ENCODE measurements at regions not wholly inside any gene's neighbourhood (a gene's known extent, or its start where the extent isn't known, plus 50 kb on each side); places are given as distances from the start of the nearest gene placed in this dataset.
"Not testable (repeated sequence)": the region's sequence is repeated elsewhere in the genome, so short reads cannot be mapped to it uniquely, and the experiment has no call there.

DNA sequence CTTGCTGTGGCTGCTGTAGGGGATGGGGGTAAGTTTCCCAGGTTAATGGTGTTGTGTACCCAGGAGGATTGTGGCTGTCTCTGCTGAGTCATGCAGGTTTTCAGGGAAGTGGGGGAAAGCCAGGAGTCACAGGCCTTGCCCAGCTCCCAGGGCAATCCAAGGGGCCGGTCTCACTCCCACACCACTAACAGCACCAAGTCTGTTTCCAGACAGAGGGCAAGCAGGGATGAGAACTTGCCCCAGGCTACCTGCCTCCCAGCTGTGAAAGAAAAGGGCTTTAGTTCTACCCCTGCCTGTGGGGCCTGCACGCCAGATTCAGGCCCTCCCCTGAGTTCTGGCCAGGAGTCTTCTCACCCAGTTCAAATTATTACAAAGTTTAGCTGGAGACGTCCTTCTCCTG, 579.8 kb upstream of the ST8SIA4 start:
- Mint-ChIP-seq H3K9me3 (no peaks in the 10 kb centered on the region), H3K4me1 (ENCODE audit: low read depth) (no peaks in the 10 kb centered on the region), H3K27ac (no peak overlapping the region), H3K36me3 (no peaks in the 10 kb centered on the region), H3K4me3 (no peak overlapping the region), H3K27me3 (no peaks in the 10 kb centered on the region)
- intact Hi-C loops (cut with micrococcal nuclease): no loop called here
- DNase-seq: no peak
- ChIA-PET POLR2A (no interaction called here), CTCF (no interaction called here)

DNA sequence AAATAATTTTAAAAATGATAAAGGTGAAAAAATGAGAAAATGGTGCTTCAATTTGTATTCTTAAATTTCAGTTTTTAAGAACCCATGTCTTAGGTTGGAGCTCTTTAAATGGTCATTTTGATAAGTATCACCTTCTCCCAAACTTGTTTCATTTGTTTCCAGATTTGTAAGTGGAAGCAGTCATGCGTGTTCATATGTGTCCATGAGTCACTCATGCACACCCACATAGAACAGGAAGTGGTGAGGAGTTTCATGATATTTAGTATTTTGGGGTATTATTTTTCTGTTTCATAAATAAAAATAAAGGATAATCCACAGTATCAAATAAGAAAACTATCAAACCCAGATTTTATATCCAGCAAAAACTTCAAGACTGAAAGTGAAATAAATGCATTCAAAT, 570.4 kb upstream of the ST8SIA4 start:
- H3K27me3 Mint-ChIP-seq: no peaks in the 10 kb centered on the region

DNA sequence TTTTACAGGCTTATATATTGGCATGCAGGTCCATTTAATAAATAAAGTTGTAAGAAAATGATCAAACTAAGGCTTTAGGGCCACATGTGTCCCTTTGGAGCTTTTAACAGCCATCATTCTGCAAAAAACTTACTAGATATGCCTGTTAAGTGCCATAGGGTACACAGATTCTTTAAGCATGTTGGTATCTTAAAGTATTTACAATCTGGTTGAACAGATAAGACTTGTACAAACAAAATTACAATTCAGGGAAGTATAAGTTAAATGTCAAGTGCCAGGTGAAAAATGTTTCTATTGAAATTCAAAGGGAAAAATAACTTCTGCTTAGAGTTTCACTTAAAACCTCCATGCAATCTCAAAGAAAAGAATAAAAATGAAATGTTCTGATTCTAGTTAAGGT, 558.4 kb upstream of the ST8SIA4 start:
- H3K36me3 Mint-ChIP-seq: no peaks in the 10 kb centered on the region

More for the DNA sequence above, 570.4 kb upstream of the ST8SIA4 start:
- H3K4me3 Mint-ChIP-seq: no peak overlapping the region
- CTCF ChIA-PET: no interaction called here
- no peak overlapping the region for H3K27ac Mint-ChIP-seq
- no peaks in the 10 kb centered on the region for H3K36me3 Mint-ChIP-seq
- intact Hi-C loops (cut with micrococcal nuclease): no loop called here
- no peak for DNase-seq
- H3K9me3 Mint-ChIP-seq: no peaks in the 10 kb centered on the region
- POLR2A ChIA-PET: no interaction called here
- no peaks in the 10 kb centered on the region for H3K4me1 Mint-ChIP-seq (ENCODE audit: low read depth)

GRCh38 chr5:101458587-101458986, 555.5 kb upstream of the ST8SIA4 start:
- Mint-ChIP-seq H3K4me3 (no peak overlapping the region), H3K27ac (no peak overlapping the region), H3K36me3 (no peaks in the 10 kb centered on the region), H3K27me3 (no peaks in the 10 kb centered on the region), H3K4me1 (ENCODE audit: low read depth) (no peaks in the 10 kb centered on the region), H3K9me3 (no peaks in the 10 kb centered on the region)
- intact Hi-C loops (cut with micrococcal nuclease): no loop called here
- no peak for DNase-seq
- ChIA-PET POLR2A (no interaction called here), CTCF (no interaction called here)

More for the DNA sequence above, 558.4 kb upstream of the ST8SIA4 start:
- Mint-ChIP-seq H3K27ac (no peak overlapping the region), H3K4me3 (no peak overlapping the region), H3K9me3 (no peaks in the 10 kb centered on the region), H3K27me3 (no peaks in the 10 kb centered on the region), H3K4me1 (ENCODE audit: low read depth) (no peaks in the 10 kb centered on the region)
- no peak for DNase-seq
- ChIA-PET POLR2A (no interaction called here), CTCF (no interaction called here)
- intact Hi-C loops (cut with micrococcal nuclease): no loop called here

GRCh38 chr5:101455851-101456250, 552.8 kb upstream of the ST8SIA4 start:
- no peak overlapping the region for H3K27ac Mint-ChIP-seq
- ChIA-PET POLR2A (no interaction called here), CTCF (no interaction called here)
- H3K36me3 Mint-ChIP-seq: no peaks in the 10 kb centered on the region
- no peak for DNase-seq
- intact Hi-C loops (cut with micrococcal nuclease): no loop called here
- no peaks in the 10 kb centered on the region for H3K27me3 Mint-ChIP-seq
- no peak overlapping the region for H3K4me3 Mint-ChIP-seq
- H3K9me3 Mint-ChIP-seq: no peaks in the 10 kb centered on the region
- H3K4me1 Mint-ChIP-seq (ENCODE audit: low read depth): no peaks in the 10 kb centered on the region

DNA sequence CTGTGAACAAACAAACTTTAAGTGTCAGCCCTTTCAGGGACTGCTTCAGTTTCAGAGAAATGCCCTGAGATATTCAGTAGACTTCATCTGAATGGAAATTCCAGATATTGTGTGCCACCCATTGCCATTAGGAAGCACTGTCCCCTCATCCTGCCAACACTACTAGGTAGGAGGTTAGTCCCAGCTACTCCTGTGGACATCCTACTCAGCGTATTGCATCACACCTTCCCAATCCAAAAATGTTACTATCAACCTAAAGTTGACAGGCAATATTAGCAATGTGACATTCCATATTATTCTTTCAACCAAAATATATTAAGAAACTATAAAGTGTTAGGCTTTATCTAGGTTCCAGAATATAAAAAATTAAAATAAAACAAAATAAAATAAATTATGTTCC, 552.0 kb upstream of the ST8SIA4 start:
- Mint-ChIP-seq H3K9me3 (no peaks in the 10 kb centered on the region), H3K4me1 (ENCODE audit: low read depth) (no peaks in the 10 kb centered on the region), H3K4me3 (no peak overlapping the region), H3K27ac (no peak overlapping the region), H3K27me3 (no peaks in the 10 kb centered on the region), H3K36me3 (no peaks in the 10 kb centered on the region)
- ChIA-PET CTCF (no interaction called here), POLR2A (no interaction called here)
- no peak for DNase-seq
- intact Hi-C loops (cut with micrococcal nuclease): no loop called here

DNA sequence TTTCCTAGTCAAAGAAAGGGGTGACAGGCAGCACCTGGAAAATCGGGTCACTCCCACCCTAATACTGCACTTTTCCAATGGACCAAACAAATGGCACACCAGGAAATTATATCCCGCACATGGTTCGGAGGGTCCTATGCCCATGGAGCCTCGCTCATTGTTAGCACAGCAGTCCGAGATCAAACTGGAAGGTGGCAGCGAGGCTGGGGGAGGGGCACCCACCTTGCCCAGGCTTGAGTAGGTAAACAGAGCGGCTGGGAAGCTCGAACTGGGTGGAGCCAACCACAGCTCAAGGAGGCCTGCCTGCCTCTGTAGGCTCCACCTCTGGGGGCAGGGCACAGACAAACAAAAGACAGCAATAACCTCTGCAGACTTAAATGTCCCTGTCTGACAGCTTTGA, 539.2 kb upstream of the ST8SIA4 start:
- H3K27ac Mint-ChIP-seq; H3K4me3 Mint-ChIP-seq; DNase-seq; H3K27me3 Mint-ChIP-seq; H3K9me3 Mint-ChIP-seq; intact Hi-C loops (cut with micrococcal nuclease); H3K4me1 Mint-ChIP-seq (ENCODE audit: low read depth); POLR2A ChIA-PET; CTCF ChIA-PET; H3K36me3 Mint-ChIP-seq: not testable (repeated sequence)

DNA sequence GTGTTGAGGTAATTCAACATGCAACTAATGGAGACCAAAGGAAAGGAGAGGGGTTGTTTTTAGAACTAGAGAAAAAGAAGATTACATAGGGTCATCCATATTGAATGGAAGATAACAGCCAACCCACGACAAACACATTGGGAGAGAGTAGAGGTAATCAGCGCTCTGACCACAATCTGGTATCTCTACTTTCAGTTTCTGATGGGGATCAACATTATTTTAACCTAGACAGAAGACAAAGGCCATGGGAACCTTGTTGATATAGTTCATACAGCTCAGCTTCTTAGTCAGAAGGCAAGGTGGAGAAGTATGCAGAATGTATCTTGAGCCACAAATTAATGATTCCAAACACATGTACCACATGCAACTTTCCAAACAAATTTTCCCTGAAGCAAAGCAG, 537.1 kb upstream of the ST8SIA4 start:
- CTCF ChIA-PET: no interaction called here
- intact Hi-C loops (cut with micrococcal nuclease): no loop called here
- DNase-seq: no peak

GRCh38 chr5:101437351-101437750, 534.3 kb upstream of the ST8SIA4 start:
- Mint-ChIP-seq H3K27me3 (no peaks in the 10 kb centered on the region), H3K4me1 (ENCODE audit: low read depth) (no peaks in the 10 kb centered on the region), H3K9me3 (no peaks in the 10 kb centered on the region), H3K27ac (no peak overlapping the region), H3K36me3 (no peaks in the 10 kb centered on the region), H3K4me3 (no peak overlapping the region)
- no peak for DNase-seq
- POLR2A ChIA-PET: no interaction called here
- intact Hi-C loops (cut with micrococcal nuclease): no loop called here
- CTCF ChIA-PET: no interaction called here

More for the DNA sequence above, 537.1 kb upstream of the ST8SIA4 start:
- Mint-ChIP-seq H3K4me3 (no peak overlapping the region), H3K27ac (no peak overlapping the region), H3K27me3 (no peaks in the 10 kb centered on the region), H3K4me1 (ENCODE audit: low read depth) (no peaks in the 10 kb centered on the region), H3K9me3 (no peaks in the 10 kb centered on the region), H3K36me3 (no peaks in the 10 kb centered on the region)
- POLR2A ChIA-PET: no interaction called here

DNA sequence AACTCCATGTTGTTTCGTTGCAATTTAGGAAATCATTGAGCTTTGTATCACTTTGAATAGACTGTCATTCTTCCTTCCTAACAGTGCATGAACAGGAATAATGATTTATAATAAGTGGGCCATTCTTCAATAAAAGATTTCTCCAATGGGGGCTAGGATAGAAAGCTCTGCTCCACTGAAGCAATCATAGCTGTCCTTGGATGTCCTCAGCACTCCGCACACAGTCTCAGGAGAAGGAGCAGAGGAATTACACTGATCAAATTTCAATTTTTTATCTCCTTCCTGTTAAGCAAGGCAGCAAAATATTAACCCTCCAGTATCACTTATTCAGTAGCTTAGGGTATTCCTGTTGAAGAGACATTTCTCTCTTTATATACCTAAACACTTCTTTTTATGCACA, 532.7 kb upstream of the ST8SIA4 start:
- ChIA-PET POLR2A (no interaction called here), CTCF (no interaction called here)
- DNase-seq: no peak
- Mint-ChIP-seq H3K27me3 (no peaks in the 10 kb centered on the region), H3K4me3 (no peak overlapping the region), H3K27ac (no peak overlapping the region), H3K36me3 (no peaks in the 10 kb centered on the region), H3K9me3 (peaks cover under 1% of the 10 kb centered on the region), H3K4me1 (ENCODE audit: low read depth) (no peaks in the 10 kb centered on the region)
- intact Hi-C loops (cut with micrococcal nuclease): no loop called here

DNA sequence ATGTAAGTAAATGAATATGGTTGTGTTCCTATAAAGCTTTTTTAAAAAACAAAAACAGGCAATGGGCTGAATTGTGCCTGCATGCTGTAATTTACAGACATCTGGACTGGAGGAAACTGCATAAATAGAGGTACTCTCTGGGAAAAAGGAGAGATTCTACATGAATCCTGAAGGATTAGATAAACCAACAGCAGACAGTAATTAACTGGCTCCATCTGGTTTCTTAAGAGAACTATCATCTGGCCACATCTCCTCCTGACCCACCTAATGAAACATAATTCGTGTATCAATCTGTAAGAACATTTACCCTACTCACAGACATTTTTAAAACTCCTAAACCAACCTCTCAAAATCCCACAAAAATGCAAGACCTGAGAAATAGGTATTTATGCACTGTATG, 528.1 kb upstream of the ST8SIA4 start:
- DNase-seq: no peak
- intact Hi-C loops (cut with micrococcal nuclease): no loop called here
- Mint-ChIP-seq H3K9me3 (peaks cover 6% of the 10 kb centered on the region), H3K36me3 (no peaks in the 10 kb centered on the region), H3K27me3 (no peaks in the 10 kb centered on the region), H3K4me1 (ENCODE audit: low read depth) (no peaks in the 10 kb centered on the region), H3K27ac (no peak overlapping the region), H3K4me3 (no peak overlapping the region)
- ChIA-PET POLR2A (no interaction called here), CTCF (no interaction called here)

- ChIA-PET CTCF (no interaction called here), POLR2A (no interaction called here)
- H3K27me3 Mint-ChIP-seq: no peaks in the 10 kb centered on the region
- no peaks in the 10 kb centered on the region for H3K36me3 Mint-ChIP-seq
- no peak overlapping the region for H3K4me3 Mint-ChIP-seq
- intact Hi-C loops (cut with micrococcal nuclease): no loop called here
- no peaks in the 10 kb centered on the region for H3K4me1 Mint-ChIP-seq (ENCODE audit: low read depth)
- DNase-seq: no peak
- H3K9me3 Mint-ChIP-seq: peaks cover 6% of the 10 kb centered on the region
- H3K27ac Mint-ChIP-seq: no peak overlapping the region
Measured at GRCh38 chr5:101430551-101430950, 527.5 kb upstream of the ST8SIA4 start.

DNA sequence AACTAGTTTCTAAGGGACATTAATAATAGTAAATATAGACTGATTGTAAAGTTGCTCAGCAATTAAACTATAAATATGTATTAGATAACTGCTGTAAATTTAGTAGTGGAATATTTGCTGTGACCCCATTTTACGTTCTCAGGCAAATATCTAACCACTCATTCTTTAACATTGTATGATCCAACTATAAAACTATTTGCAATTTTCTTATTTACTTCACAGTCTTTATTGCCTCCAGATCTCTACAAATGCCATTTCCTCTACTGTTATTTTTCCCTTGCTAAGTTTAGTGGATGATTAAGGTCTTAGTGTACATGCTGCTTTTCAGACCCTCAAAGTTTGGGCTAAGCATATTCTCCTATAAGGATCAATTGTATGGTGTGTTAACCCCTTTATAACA, 526.2 kb upstream of the ST8SIA4 start:
- intact Hi-C loops (cut with micrococcal nuclease): no loop called here
- CTCF ChIA-PET: no interaction called here
- POLR2A ChIA-PET: no interaction called here
- Mint-ChIP-seq H3K27ac (no peak overlapping the region), H3K4me3 (no peak overlapping the region), H3K36me3 (no peaks in the 10 kb centered on the region), H3K9me3 (peaks cover 6% of the 10 kb centered on the region), H3K4me1 (ENCODE audit: low read depth) (no peaks in the 10 kb centered on the region), H3K27me3 (no peaks in the 10 kb centered on the region)
- no peak for DNase-seq

DNA sequence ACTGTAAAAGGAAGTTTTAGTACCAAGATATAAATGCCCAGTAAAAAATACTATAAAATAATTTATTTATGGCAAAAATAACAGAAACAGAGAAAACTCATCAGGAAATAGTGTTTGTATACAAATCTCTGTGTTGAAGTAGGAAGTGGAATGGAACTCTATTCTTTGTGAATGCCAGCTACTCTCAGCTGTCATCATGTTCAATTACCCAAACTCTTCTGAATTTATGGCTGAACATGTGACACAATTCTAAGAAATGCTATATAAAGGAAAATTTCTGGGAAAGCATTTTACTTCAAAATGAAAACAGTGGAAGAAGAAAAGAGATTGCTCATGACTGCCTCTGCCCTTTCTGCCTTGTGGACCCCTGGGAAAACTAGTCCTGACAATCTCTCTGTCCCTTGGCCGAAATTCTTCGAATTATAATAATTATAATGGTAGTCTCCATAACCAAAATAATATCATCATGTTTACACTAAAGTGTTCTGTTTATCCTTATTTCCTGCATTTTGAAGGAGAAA, 522.3 kb upstream of the ST8SIA4 start:
- intact Hi-C loops (cut with micrococcal nuclease): no loop called here
- ChIA-PET POLR2A (no interaction called here), CTCF (no interaction called here)
- Mint-ChIP-seq H3K4me1 (ENCODE audit: low read depth) (no peaks in the 10 kb centered on the region), H3K9me3 (peaks cover 2% of the 10 kb centered on the region), H3K27me3 (no peaks in the 10 kb centered on the region), H3K27ac (no peak overlapping the region), H3K4me3 (no peak overlapping the region), H3K36me3 (no peaks in the 10 kb centered on the region)
- no peak for DNase-seq

Data from activated CD4-positive, alpha-beta memory T cell treated with anti-CD3 and anti-CD28 coated beads for 36 hours (primary cell).